ENCODE measurements at regions not wholly inside any gene's neighbourhood (a gene's known extent, or its start where the extent isn't known, plus 50 kb on each side); places are given as distances from the start of the nearest gene placed in this dataset.

- DNase-seq, result no peak
These were observed 115.4 kb downstream of the RIPK4 start for GRCh38 chr21:41651406-41651805.

GRCh38 chr21:41650526-41651145 is 116.2 kb downstream of the RIPK4 start:
- no peak for DNase-seq

- DNase-seq, result no peak
These were observed 118.2 kb downstream of the RIPK4 start for GRCh38 chr21:41648591-41649031.

GRCh38 chr21:41647806-41648561 is 118.9 kb downstream of the RIPK4 start:
- DNase-seq, result no peak

- DNase-seq, result no peak
These were observed 123.4 kb downstream of the RIPK4 start for GRCh38 chr21:41643246-41643966.

- DNase-seq, result no peak
These were observed 124.8 kb downstream of the RIPK4 start for GRCh38 chr21:41641821-41642701.

- no peak for DNase-seq
These were observed 125.4 kb downstream of the RIPK4 start for GRCh38 chr21:41641510-41641815.

GRCh38 chr21:41640748-41641509 is 125.9 kb downstream of the RIPK4 start:
- no peak for DNase-seq

- no peak for DNase-seq
These were observed 127.1 kb downstream of the RIPK4 start for GRCh38 chr21:41639766-41640165.

GRCh38 chr21:41639336-41639735 is 127.5 kb downstream of the RIPK4 start:
- DNase-seq, result no peak

GRCh38 chr21:41638201-41638790 is 128.6 kb downstream of the RIPK4 start:
- no peak for DNase-seq

GRCh38 chr21:41636636-41637630 is 129.0 kb upstream of the TMPRSS2 start:
- DNase-seq, result peak; percentile 83

- no peak for DNase-seq
These were observed 127.9 kb upstream of the TMPRSS2 start for GRCh38 chr21:41635874-41636273.

- DNase-seq, result no peak
These were observed 126.9 kb upstream of the TMPRSS2 start for GRCh38 chr21:41634858-41635257.

GRCh38 chr21:41634211-41634694 is 126.3 kb upstream of the TMPRSS2 start:
- no peak for DNase-seq

GRCh38 chr21:41633627-41634026 is 125.7 kb upstream of the TMPRSS2 start:
- DNase-seq, result no peak

GRCh38 chr21:41632748-41633475 is 125.0 kb upstream of the TMPRSS2 start:
- DNase-seq, result peak; percentile 81

- DNase-seq, result peak; percentile 91
These were observed 123.9 kb upstream of the TMPRSS2 start for GRCh38 chr21:41631564-41632461.

- DNase-seq, result no peak
These were observed 123.0 kb upstream of the TMPRSS2 start for GRCh38 chr21:41630917-41631316.
